ENCODE measurements at regions not wholly inside any gene's neighbourhood (a gene's known extent, or its start where the extent isn't known, plus 50 kb on each side); places are given as distances from the start of the nearest gene placed in this dataset.

- TF ChIP-seq CTCF (IDR thresholded peaks at IDR 0.05; ENCODE audit: insufficient read depth in 1 of 2, low read depth in 1 of 2, low read length in 1 of 2, severe bottlenecking in 1 of 2, unreplicated experiment in 1 of 2): no peak
- H3K36me3 Mint-ChIP-seq (ENCODE audit: insufficient read depth, unreplicated experiment): no peaks in the 10 kb centered on the region
- BruUV-seq (replicated peaks): no TSS peak
- POLR2A ChIA-PET: no interaction called here
- Histone ChIP-seq H3K36me3 (ENCODE audit: control insufficient read depth, insufficient read depth, low read length) (no peaks in the 10 kb centered on the region), H3K9me3 (no peaks in the 10 kb centered on the region), H3K27me3 (replicated peaks; ENCODE audit: control insufficient read depth, insufficient read depth, low read length) (no peaks in the 10 kb centered on the region), H3K4me3 (ENCODE audit: low read depth, low read length) (no peak overlapping the region), H3K4me1 (no peaks in the 10 kb centered on the region)
- no peaks in the 10 kb centered on the region for H3K27me3 Mint-ChIP-seq (ENCODE audit: insufficient read depth, unreplicated experiment)
- no peak overlapping the region for H3K27ac Mint-ChIP-seq (ENCODE audit: unreplicated experiment)
- intact Hi-C loops (cut with micrococcal nuclease; ENCODE audit: unreplicated experiment): no loop called here
- CTCF ChIA-PET: no interaction called here
- no peak for DNase-seq
- peaks cover under 1% of the 10 kb centered on the region for H3K9me3 Mint-ChIP-seq (ENCODE audit: unreplicated experiment)
- H3K4me3 Mint-ChIP-seq (ENCODE audit: unreplicated experiment): no peak overlapping the region
- H3K4me1 Mint-ChIP-seq (ENCODE audit: low read depth, unreplicated experiment): no peaks in the 10 kb centered on the region
Observed at GRCh38 chr6:164756142-164756541, 553.3 kb downstream of the C6orf118 start.

- no peak for DNase-seq
- no peak overlapping the region for H3K4me3 ChIP-seq (ENCODE audit: low read depth, low read length)
- H3K4me3 Mint-ChIP-seq (ENCODE audit: unreplicated experiment): no peak overlapping the region
- ChIA-PET CTCF (no interaction called here), POLR2A (no interaction called here)
- H3K4me1 ChIP-seq: no peaks in the 10 kb centered on the region
- H3K9me3 Mint-ChIP-seq (ENCODE audit: unreplicated experiment): no peaks in the 10 kb centered on the region
- H3K9me3 ChIP-seq: no peaks in the 10 kb centered on the region
- BruUV-seq (replicated peaks): no TSS peak
- intact Hi-C loops (cut with micrococcal nuclease; ENCODE audit: unreplicated experiment): no loop called here
- no peaks in the 10 kb centered on the region for H3K36me3 ChIP-seq (ENCODE audit: control insufficient read depth, insufficient read depth, low read length)
- TF ChIP-seq CTCF (IDR thresholded peaks at IDR 0.05; ENCODE audit: insufficient read depth in 1 of 2, low read depth in 1 of 2, low read length in 1 of 2, severe bottlenecking in 1 of 2, unreplicated experiment in 1 of 2): no peak
- no peaks in the 10 kb centered on the region for H3K36me3 Mint-ChIP-seq (ENCODE audit: insufficient read depth, unreplicated experiment)
- no peak overlapping the region for H3K27ac Mint-ChIP-seq (ENCODE audit: unreplicated experiment)
- no peaks in the 10 kb centered on the region for H3K4me1 Mint-ChIP-seq (ENCODE audit: low read depth, unreplicated experiment)
- H3K27me3 ChIP-seq (replicated peaks; ENCODE audit: control insufficient read depth, insufficient read depth, low read length): no peaks in the 10 kb centered on the region
- H3K27me3 Mint-ChIP-seq (ENCODE audit: insufficient read depth, unreplicated experiment): no peaks in the 10 kb centered on the region
Observed at GRCh38 chr6:164753517-164753916, 555.9 kb downstream of the C6orf118 start.

GRCh38 chr6:164751395-164751794 lies 558.0 kb downstream of the C6orf118 start:
- no peak for TF ChIP-seq CTCF (IDR thresholded peaks at IDR 0.05; ENCODE audit: insufficient read depth in 1 of 2, low read depth in 1 of 2, low read length in 1 of 2, severe bottlenecking in 1 of 2, unreplicated experiment in 1 of 2)
- Histone ChIP-seq H3K4me1 (no peaks in the 10 kb centered on the region), H3K36me3 (ENCODE audit: control insufficient read depth, insufficient read depth, low read length) (no peaks in the 10 kb centered on the region), H3K9me3 (no peaks in the 10 kb centered on the region), H3K4me3 (ENCODE audit: low read depth, low read length) (no peak overlapping the region), H3K27me3 (replicated peaks; ENCODE audit: control insufficient read depth, insufficient read depth, low read length) (no peaks in the 10 kb centered on the region)
- CTCF ChIA-PET: no interaction called here
- Mint-ChIP-seq H3K27me3 (ENCODE audit: insufficient read depth, unreplicated experiment) (no peaks in the 10 kb centered on the region), H3K9me3 (ENCODE audit: unreplicated experiment) (no peaks in the 10 kb centered on the region), H3K27ac (ENCODE audit: unreplicated experiment) (no peak overlapping the region), H3K4me3 (ENCODE audit: unreplicated experiment) (no peak overlapping the region), H3K36me3 (ENCODE audit: insufficient read depth, unreplicated experiment) (no peaks in the 10 kb centered on the region), H3K4me1 (ENCODE audit: low read depth, unreplicated experiment) (no peaks in the 10 kb centered on the region)
- POLR2A ChIA-PET: no interaction called here
- intact Hi-C loops (cut with micrococcal nuclease; ENCODE audit: unreplicated experiment): no loop called here
- DNase-seq: no peak
- no TSS peak for BruUV-seq (replicated peaks)

All from Caco-2 (cell line).